HepG2 (cell line): ENCODE measurements at regions not wholly inside any gene's neighbourhood (a gene's known extent, or its start where the extent isn't known, plus 50 kb on each side); places are given as distances from the start of the nearest gene placed in this dataset.

Source experiments
- ATF7-NPFF ChIP-seq: sonication (generic); formaldehyde crosslinking; IDR thresholded peaks from 2 replicates; pipeline ENCODE4 v1.8.1; 2023; ENCODE audit warnings: mild to moderate bottlenecking, low read depth, missing genetic modification reagents, moderate library complexity
- CBX1 ChIP-seq: IDR thresholded peaks from one replicate; pipeline ENCODE4 v1.6.1; 2016; ENCODE audit warnings: antibody characterized with exemption, low read depth
- GABPA ChIP-seq, 2 experiments: IDR thresholded peaks; 2 replicates each; pipeline ENCODE4 v1.6.1; 2011 to 2016; ENCODE audit warnings: low read depth in 2 of 2, low read length in 1 of 2, missing biosample characterization in 1 of 2, missing genetic modification characterization in 1 of 2
- HDAC6 ChIP-seq: fragments of 200-600 bp; sonication (generic); IDR thresholded peaks from 2 replicates; pipeline ENCODE4 v1.7.0; 2017; ENCODE audit warnings: mild to moderate bottlenecking, antibody characterized with exemption, low read length, low read depth
- HMG20A ChIP-seq: IDR thresholded peaks from 2 replicates; pipeline ENCODE4 v1.6.1; 2016; ENCODE audit warnings: borderline replicate concordance
- HOXA9 ChIP-seq: sonication (generic); formaldehyde crosslinking; IDR thresholded peaks from 2 replicates; pipeline ENCODE4 v1.8.1; 2022; ENCODE audit warnings: missing genetic modification reagents, mild to moderate bottlenecking, moderate library complexity, borderline replicate concordance
- ISX ChIP-seq: sonication (generic); formaldehyde crosslinking; conservative IDR thresholded peaks from 2 replicates; pipeline ENCODE4 v1.5.0; 2020; ENCODE audit warnings: missing genetic modification reagents
- KDM2A ChIP-seq: sonication (generic); formaldehyde crosslinking; IDR thresholded peaks from 2 replicates; pipeline ENCODE4 v1.4.0; 2020; ENCODE audit warnings: low read depth, missing genetic modification reagents, borderline replicate concordance
- NCOA5 ChIP-seq: sonication (generic); formaldehyde crosslinking; IDR thresholded peaks from 2 replicates; pipeline ENCODE4 v1.4.0; 2020; ENCODE audit warnings: missing genetic modification reagents
- NFIB ChIP-seq: sonication (generic); formaldehyde crosslinking; IDR thresholded peaks from 2 replicates; pipeline ENCODE4 v1.9.0; 2021; ENCODE audit warnings: missing genetic modification reagents, mild to moderate bottlenecking, borderline replicate concordance
- NONO ChIP-seq, 2 experiments: fragments of 450-650 bp in 1 of 2; sonication (generic) in 1 of 2; formaldehyde crosslinking in 1 of 2; IDR thresholded peaks in 1 of 2; conservative IDR thresholded peaks in 1 of 2; 2 replicates each; pipeline versions ENCODE4 v1.6.1 to v1.8.0; 2017 to 2022; ENCODE audit warnings: mild to moderate bottlenecking in 1 of 2, missing genetic modification reagents in 1 of 2, moderate library complexity in 1 of 2
- REPIN1 ChIP-seq: sonication (generic); formaldehyde crosslinking; IDR thresholded peaks from 2 replicates; pipeline ENCODE4 v1.8.0; 2022; ENCODE audit warnings: missing genetic modification reagents, low read depth, mild to moderate bottlenecking, borderline replicate concordance
- RORA ChIP-seq: sonication (generic); formaldehyde crosslinking; IDR thresholded peaks from 2 replicates; pipeline ENCODE4 v1.5.0; 2020; ENCODE audit warnings: mild to moderate bottlenecking, missing genetic modification reagents, moderate library complexity
- SMAD3 ChIP-seq: sonication (generic); formaldehyde crosslinking; IDR thresholded peaks from 2 replicates; pipeline ENCODE4 v1.4.0; 2020; ENCODE audit warnings: missing genetic modification reagents
- ZBTB3 ChIP-seq: sonication (generic); formaldehyde crosslinking; IDR thresholded peaks from 2 replicates; pipeline ENCODE4 v1.4.0; 2020; ENCODE audit warnings: low read depth, mild to moderate bottlenecking, moderate library complexity, missing genetic modification reagents, borderline replicate concordance
- ZNF10 ChIP-seq: sonication (generic); formaldehyde crosslinking; IDR thresholded peaks from 2 replicates; pipeline ENCODE4 v1.4.0; 2020; ENCODE audit warnings: mild to moderate bottlenecking, low read depth, missing genetic modification reagents, borderline replicate concordance
- ZNF121 ChIP-seq: sonication (generic); formaldehyde crosslinking; IDR thresholded peaks from 2 replicates; pipeline ENCODE4 v1.5.0; 2020; ENCODE audit warnings: mild to moderate bottlenecking, missing genetic modification reagents
- ZNF251 ChIP-seq: sonication (generic); formaldehyde crosslinking; IDR thresholded peaks from 2 replicates; pipeline ENCODE4 v1.9.0; 2021; ENCODE audit warnings: mild to moderate bottlenecking, missing genetic modification reagents
- ZNF256 ChIP-seq: sonication (generic); formaldehyde crosslinking; conservative IDR thresholded peaks from 2 replicates; pipeline ENCODE4 v1.4.0; 2020; ENCODE audit warnings: missing genetic modification reagents
- ZNF317 ChIP-seq: sonication (generic); formaldehyde crosslinking; IDR thresholded peaks from 2 replicates; pipeline ENCODE4 v1.5.0; 2020; ENCODE audit warnings: mild to moderate bottlenecking, missing genetic modification reagents
- ZNF329 ChIP-seq: sonication (generic); formaldehyde crosslinking; IDR thresholded peaks from 2 replicates; pipeline ENCODE4 v1.9.0; 2021; ENCODE audit warnings: low read depth, mild to moderate bottlenecking, missing genetic modification reagents
- ZNF335 ChIP-seq: sonication (generic); formaldehyde crosslinking; IDR thresholded peaks from 2 replicates; pipeline ENCODE4 v1.4.0; 2020; ENCODE audit warnings: missing genetic modification reagents
- ZNF510 ChIP-seq: sonication (generic); formaldehyde crosslinking; IDR thresholded peaks from 2 replicates; pipeline ENCODE4 v1.4.0; 2020; ENCODE audit warnings: low read depth, mild to moderate bottlenecking, missing genetic modification reagents
- TF ChIP-seq, protein P1 (sequence below): sonication (generic); formaldehyde crosslinking; IDR thresholded peaks from 2 replicates; pipeline ENCODE4 v1.8.0; 2022; ENCODE audit warnings: mild to moderate bottlenecking, missing genetic modification reagents; ENCODE audit not compliant: insufficient replicate concordance
- TF ChIP-seq, protein P2 (sequence below): sonication (generic); formaldehyde crosslinking; IDR thresholded peaks from 2 replicates; pipeline ENCODE4 v1.8.0; 2022; ENCODE audit warnings: mild to moderate bottlenecking, missing genetic modification reagents, moderate library complexity
- TF ChIP-seq, protein P3 (sequence below): sonication (generic); formaldehyde crosslinking; IDR thresholded peaks from 2 replicates; pipeline ENCODE4 v1.4.0; 2020; ENCODE audit warnings: missing genetic modification reagents
- TF ChIP-seq, protein P4 (sequence below): sonication (generic); formaldehyde crosslinking; IDR thresholded peaks from 2 replicates; pipeline ENCODE4 v1.4.0; 2020; ENCODE audit warnings: mild to moderate bottlenecking, low read depth, missing genetic modification reagents

DNA sequence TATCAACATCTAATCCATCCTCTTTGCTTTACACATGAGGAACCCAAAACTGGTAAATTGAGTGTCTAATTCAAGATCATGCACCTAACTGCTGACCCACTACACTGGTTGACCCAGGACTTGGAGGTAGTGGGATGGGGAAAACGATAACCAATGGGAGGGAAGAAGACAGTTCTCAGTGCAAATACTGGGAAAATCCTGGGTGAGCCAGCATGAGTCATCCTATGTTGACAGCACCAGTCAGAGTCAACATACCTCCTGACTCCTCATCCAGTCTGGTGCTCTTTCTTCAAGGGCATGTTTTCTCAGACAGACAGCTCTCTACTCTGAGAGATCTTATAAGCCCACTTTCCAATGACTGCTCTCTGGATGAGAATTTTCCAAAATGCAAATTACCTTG is 232.8 kb upstream of the PTGER4 start (continued):
- TF ChIP-seq, protein P1, sequence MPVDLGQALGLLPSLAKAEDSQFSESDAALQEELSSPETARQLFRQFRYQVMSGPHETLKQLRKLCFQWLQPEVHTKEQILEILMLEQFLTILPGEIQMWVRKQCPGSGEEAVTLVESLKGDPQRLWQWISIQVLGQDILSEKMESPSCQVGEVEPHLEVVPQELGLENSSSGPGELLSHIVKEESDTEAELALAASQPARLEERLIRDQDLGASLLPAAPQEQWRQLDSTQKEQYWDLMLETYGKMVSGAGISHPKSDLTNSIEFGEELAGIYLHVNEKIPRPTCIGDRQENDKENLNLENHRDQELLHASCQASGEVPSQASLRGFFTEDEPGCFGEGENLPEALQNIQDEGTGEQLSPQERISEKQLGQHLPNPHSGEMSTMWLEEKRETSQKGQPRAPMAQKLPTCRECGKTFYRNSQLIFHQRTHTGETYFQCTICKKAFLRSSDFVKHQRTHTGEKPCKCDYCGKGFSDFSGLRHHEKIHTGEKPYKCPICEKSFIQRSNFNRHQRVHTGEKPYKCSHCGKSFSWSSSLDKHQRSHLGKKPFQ (CRISPR knock-in tag): no peak
- TF ChIP-seq ZNF335 (CRISPR knock-in tag) (no peak), NONO (IDR thresholded peaks at IDR 0.05) (no peak), NONO (CRISPR knock-in tag; conservative IDR thresholded peaks at IDR 0.05) (no peak), ZNF251 (CRISPR knock-in tag) (no peak), ZBTB3 (CRISPR knock-in tag) (no peak), HDAC6 (no peak), CBX1 (no peak), ZNF10 (CRISPR knock-in tag) (no peak), ZNF317 (CRISPR knock-in tag) (no peak), RORA (CRISPR knock-in tag) (no peak), ZNF510 (CRISPR knock-in tag) (no peak), NCOA5 (CRISPR knock-in tag) (no peak), SMAD3 (CRISPR knock-in tag) (no peak), ISX (no peak), ZNF121 (CRISPR knock-in tag) (no peak), GABPA (IDR thresholded peaks at IDR 0.05; ENCODE audit: low read depth, low read length) (no peak), GABPA (CRISPR knock-in tag; IDR thresholded peaks at IDR 0.05; ENCODE audit: low read depth) (no peak), HMG20A (CRISPR knock-in tag) (peak; percentile 82), REPIN1 (CRISPR knock-in tag) (no peak), ZNF329 (CRISPR knock-in tag) (no peak), KDM2A (CRISPR knock-in tag) (no peak), HOXA9 (no peak), NFIB (no peak), ZNF256 (no peak), ATF7-NPFF (CRISPR knock-in tag) (no peak)
- TF ChIP-seq, protein P2, sequence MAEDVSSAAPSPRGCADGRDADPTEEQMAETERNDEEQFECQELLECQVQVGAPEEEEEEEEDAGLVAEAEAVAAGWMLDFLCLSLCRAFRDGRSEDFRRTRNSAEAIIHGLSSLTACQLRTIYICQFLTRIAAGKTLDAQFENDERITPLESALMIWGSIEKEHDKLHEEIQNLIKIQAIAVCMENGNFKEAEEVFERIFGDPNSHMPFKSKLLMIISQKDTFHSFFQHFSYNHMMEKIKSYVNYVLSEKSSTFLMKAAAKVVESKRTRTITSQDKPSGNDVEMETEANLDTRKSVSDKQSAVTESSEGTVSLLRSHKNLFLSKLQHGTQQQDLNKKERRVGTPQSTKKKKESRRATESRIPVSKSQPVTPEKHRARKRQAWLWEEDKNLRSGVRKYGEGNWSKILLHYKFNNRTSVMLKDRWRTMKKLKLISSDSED (CRISPR knock-in tag): no peak
- TF ChIP-seq, protein P3, sequence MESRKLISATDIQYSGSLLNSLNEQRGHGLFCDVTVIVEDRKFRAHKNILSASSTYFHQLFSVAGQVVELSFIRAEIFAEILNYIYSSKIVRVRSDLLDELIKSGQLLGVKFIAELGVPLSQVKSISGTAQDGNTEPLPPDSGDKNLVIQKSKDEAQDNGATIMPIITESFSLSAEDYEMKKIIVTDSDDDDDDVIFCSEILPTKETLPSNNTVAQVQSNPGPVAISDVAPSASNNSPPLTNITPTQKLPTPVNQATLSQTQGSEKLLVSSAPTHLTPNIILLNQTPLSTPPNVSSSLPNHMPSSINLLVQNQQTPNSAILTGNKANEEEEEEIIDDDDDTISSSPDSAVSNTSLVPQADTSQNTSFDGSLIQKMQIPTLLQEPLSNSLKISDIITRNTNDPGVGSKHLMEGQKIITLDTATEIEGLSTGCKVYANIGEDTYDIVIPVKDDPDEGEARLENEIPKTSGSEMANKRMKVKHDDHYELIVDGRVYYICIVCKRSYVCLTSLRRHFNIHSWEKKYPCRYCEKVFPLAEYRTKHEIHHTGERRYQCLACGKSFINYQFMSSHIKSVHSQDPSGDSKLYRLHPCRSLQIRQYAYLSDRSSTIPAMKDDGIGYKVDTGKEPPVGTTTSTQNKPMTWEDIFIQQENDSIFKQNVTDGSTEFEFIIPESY (CRISPR knock-in tag): no peak
- TF ChIP-seq, protein P4, sequence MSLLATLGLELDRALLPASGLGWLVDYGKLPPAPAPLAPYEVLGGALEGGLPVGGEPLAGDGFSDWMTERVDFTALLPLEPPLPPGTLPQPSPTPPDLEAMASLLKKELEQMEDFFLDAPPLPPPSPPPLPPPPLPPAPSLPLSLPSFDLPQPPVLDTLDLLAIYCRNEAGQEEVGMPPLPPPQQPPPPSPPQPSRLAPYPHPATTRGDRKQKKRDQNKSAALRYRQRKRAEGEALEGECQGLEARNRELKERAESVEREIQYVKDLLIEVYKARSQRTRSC: no peak
